HG03354 (cell line): ENCODE measurements at regions not wholly inside any gene's neighbourhood (a gene's known extent, or its start where the extent isn't known, plus 50 kb on each side); places are given as distances from the start of the nearest gene placed in this dataset.

Experiments
- ATAC-seq: cut with Tn5 transposase; IDR thresholded peaks from one replicate; pipeline ENCODE4 v1.9.1; 2021; ENCODE audit warnings: mild to moderate bottlenecking; ENCODE audit not compliant: unreplicated experiment, poor library complexity, severe bottlenecking

DNA sequence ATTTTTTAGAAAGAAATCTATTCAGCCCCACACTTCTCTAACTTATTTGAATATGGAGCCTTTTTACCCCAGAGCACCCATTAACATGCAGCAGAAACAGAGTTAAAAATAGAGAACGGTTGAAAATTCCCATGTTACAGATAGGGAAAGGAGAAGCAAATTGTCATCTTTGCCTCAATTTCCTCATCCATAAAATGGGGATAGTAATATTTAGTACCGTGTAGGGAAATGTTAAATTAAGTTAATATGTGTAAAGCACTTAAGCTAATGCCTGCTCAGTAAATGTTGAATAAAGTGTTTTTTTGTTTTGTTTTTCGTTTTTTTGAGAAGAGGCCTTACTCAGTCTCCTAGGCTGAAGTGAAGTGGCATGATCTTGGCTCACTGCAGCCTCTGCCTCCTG, 50.3 kb downstream of the NAV1 start:
- ATAC-seq: no peak

DNA sequence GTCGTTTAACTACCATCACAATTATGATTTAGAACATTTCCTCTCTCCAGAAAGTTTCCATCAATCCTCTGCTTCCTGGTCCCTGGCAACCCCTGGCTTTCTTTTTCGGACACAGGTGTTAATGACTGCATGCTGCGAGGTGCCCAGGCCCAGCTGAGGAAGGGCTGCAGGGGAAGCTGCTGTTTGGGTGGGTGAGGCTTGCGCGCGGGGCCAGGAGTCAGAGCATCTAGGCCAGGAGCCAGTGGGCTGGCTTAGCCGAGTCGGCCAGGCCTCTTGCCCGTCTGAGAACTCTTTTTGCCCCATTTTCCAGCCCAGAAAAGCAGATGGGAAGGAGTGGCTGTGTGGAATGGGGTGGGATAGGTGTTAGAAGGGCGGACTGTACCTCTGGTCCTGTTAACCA, 51.5 kb downstream of the NAV1 start:
- ATAC-seq: no peak

DNA sequence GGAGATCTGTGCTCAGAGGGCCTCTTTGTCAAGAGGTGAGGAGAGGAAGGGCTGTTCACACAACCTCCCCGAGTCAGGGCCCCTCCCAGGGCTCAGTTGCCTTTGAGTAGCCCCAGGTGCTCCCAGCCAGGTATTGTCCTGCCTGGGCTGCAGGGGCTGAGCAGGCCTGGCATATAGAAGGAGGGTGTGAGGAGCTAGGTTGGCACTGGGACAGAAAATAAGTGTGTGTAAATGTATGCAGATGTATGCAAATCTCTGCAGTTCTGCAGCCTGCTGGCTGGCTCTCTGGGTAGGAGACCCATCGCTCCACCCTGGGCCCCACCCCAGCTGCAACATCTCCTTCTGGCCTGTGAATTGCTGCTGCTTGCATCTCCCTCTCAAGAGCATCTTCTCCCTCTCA, 52.4 kb downstream of the NAV1 start:
- no peak for ATAC-seq

DNA sequence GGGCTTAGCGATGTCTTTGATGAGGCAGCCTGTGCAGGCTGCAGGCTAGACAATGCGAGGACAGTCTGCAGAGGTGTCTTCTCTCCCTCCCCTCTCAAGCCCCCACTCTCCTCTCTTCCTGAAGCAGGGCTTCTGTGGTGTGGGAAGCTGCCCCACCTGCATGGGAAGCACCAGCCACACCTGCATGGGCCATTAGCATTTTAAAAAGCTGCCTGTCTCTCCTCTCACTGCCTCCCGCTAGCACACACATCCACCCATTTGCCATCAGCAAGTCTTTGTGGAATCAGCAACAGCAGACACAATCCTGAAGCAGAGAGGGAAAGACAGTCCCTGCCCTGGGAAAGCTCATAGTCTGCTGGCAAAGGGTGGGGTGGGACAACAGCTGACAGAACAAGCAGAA, 53.1 kb downstream of the NAV1 start:
- ATAC-seq: no peak

- ATAC-seq: no peak
Measured at GRCh38 chr1:201593200-201593921, 54.4 kb downstream of the NAV1 start.

GRCh38 chr1:201594575-201595245, 55.8 kb downstream of the NAV1 start:
- ATAC-seq: no peak

- no peak for ATAC-seq
Measured at GRCh38 chr1:201595381-201595780, 56.5 kb downstream of the NAV1 start.

GRCh38 chr1:201596101-201596868, 57.4 kb downstream of the NAV1 start:
- ATAC-seq: no peak

DNA sequence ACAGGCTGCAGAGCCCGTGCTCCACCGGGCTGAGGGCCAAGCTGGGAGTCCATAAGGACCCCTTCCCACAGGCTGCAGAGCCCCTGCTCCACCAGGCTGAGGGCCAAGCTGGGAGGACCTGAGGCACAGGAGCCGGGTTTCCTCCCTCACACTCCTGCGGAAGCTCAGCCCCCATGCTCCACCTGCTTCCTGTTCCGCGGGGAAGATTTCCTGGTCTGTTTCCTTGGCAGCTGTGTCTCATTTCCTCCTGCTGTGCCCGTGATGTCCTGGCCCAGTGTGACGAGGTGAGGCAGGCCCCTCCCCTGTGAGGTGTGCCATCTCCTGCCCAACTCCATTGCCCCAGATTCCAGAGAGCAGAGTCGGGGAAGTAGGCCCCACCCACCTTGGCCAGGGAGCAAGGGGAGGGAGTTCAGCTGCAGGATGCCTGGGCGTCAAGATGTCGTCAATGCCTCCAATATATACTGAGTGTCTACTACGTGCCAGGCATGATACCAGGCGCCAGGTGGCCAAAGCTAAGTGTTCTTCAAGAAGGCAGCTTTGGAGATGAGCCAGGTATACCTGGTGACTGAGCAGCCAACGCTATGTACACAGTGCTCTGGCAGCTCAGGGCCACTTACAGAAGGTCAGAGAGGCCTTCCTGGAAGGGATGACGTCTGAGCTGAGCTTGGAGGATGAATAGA, 58.8 kb downstream of the NAV1 start:
- no peak for ATAC-seq

DNA sequence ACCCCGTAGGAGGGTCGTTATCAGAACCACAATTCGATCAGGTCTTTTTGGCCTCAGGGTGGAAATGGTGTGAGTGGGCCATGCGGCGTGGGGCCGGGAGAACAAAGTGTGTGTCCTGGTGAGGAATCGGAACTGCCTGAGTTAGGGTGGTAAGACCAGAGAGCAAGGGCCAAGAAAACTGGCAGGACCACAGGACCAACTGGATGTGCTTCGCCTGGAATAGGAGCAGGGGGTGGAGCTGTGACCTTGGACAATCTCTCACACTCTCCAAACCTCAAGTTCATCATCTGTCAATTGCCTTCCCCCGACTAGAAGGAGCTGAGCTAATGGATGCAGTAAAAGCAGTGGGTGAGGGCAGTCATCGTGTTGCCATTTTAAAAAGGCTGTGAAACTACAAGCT, 59.5 kb downstream of the NAV1 start:
- no peak for ATAC-seq

GRCh38 chr1:201598973-201599372, 60.0 kb downstream of the NAV1 start:
- no peak for ATAC-seq

DNA sequence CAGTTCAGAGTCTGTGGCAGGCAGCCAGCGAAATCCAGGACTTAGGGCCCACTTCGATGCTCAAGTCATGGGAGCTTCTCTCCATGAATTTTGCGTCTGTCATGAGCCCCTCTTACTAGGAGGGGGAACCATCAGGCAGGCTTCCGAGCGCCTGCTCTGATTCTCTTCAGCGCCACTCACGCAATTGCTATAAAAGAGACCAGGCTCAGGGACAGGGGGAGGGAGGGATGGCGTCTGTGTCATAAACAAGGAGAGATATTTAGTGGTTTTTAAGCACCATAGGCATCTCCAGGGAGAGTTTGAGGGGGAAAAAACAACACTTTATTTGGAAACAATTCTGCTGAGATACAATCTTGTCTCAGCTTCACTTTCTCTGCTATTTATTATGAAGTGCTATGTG, 60.6 kb downstream of the NAV1 start:
- ATAC-seq: no peak

GRCh38 chr1:201602413-201603265, 63.7 kb downstream of the NAV1 start:
- no peak for ATAC-seq

DNA sequence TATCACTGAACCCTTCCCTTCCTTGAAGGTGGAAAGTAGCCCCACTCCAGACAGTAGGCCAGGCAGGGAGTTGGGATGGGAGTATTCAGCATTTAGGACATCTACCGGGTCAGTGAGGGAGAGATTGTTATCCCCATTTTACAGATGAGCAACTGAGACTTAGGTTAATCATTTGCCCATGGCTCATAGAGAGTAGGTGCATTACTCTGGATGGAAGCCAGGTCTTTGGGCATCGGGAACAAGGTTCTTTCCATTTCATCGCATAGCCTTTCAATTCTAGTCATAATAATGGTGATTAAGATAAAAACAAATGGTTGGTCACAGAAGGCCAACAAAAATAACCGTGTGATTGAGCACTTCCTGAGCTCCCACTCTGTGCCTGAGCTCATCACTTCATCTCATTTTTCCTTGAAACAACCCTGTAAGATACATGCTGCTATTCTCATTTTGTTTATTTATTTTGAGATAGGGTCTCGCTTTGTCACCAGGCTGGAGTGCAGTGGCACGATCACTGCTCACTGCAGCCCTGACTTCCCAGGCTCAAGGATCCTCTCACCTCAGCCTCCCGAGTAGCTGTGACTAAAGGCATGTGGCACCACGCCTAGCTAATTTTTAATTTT, 64.8 kb downstream of the NAV1 start:
- ATAC-seq: no peak

DNA sequence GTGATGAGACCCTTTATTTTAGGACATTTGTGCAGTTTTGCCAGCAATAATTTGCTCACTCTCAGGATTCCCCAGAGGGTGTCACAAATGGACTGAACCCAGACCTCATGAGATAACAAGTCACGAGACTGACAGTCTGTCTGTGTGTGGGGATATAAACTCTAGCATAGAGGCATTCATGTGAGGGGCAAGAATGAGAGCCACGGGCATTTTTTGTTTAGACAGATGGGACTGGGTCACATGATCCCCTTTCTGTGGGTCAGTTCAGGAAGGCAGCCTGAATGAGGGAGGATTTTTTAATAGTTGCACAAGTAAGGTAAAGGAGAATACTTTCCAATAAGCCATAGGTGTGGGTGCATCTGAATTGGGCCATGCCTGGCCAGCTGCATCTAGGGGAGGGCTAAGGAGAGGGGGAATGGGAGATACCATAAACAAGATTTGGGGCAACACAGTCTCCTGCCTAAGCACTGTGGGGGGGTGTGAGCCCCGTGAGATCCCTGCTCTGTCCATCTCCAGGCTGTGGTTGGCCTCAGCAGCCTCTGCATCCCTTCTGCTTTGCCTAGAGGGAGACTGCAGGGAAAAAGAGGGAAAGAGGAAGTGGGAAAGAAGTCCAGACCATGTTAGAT, 66.6 kb downstream of the NAV1 start:
- ATAC-seq: no peak

GRCh38 chr1:201606096-201606495, 67.2 kb downstream of the NAV1 start:
- no peak for ATAC-seq

GRCh38 chr1:201606623-201607022, 67.7 kb downstream of the NAV1 start:
- ATAC-seq: no peak

DNA sequence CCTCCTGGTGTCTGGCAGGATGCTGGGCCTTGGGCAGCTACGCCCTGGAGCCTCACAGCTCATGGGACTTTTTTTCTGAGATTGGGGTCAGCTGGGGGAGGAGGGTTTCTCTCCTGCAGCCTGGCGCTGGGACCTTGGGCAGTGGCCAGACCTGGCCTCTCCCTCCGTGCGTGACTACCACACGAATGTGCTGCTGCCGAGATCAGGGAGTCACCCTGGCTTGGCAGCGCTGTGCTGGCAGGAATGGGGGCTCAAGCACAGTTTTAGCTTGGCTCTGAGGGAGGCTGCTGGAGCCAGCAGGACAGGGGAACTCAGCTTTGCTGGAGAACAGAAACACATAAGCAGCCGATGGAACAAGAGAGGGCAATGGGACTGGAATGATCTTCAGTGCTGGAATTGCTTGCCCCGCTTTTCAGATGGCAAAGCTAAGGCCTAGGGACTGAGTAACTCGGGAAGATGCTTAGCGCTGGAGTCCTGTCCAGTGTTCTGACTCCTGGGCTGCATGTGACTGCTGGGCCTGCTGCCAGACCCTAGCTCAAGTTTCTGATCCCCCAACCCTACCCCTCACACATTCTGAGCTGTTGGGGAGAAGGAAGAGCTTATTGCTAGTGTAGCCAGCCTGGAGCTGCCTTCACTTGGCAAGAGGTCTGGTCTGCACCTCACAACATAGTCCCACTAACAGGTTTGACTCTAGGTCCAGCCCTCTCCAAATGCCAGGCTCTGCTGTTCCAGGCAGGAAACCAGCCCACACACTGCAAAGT, 69.9 kb downstream of the NAV1 start:
- no peak for ATAC-seq
